OCI-LY7 (cell line): ENCODE measurements at regions not wholly inside any gene's neighbourhood (a gene's known extent, or its start where the extent isn't known, plus 50 kb on each side); places are given as distances from the start of the nearest gene placed in this dataset.

ENCODE experiments used
- BruUV-seq: library from RNA; stranded (reverse); fragments of 400-500 nt; replicated peaks from 2 replicates; lab custom pipeline; 2021; lab: Mats Ljungman, UMichigan
- CTCF ChIA-PET: fragments of 300-600 bp; sonication (Branson Sonifier 250); formaldehyde crosslinking; loops from one replicate; lab custom pipeline; 2022; ENCODE audit warnings: antibody characterized with exemption; ENCODE audit not compliant: unreplicated experiment; lab: Charles Lee
- POLR2A ChIA-PET: fragments of 300-600 bp; sonication (Branson Sonifier 250); formaldehyde crosslinking; loops from one replicate; lab custom pipeline; 2022; ENCODE audit warnings: antibody characterized with exemption; lab: Charles Lee
- DNase-seq: peaks from one replicate; pipeline ENCODE4 v3.0.0-alpha.2; 2015; ENCODE audit warnings: low spot score
- H2AFZ ChIP-seq: fragments of 200-600 bp; sonication (generic), shearing (Covaris generic); 2 replicates; pipeline ENCODE4 v1.6.1; 2014; ENCODE audit warnings: mild to moderate bottlenecking, antibody characterized with exemption, low read length, moderate library complexity
- H3K27ac ChIP-seq: fragments of 200-600 bp; sonication (generic); 2 replicates; pipeline ENCODE4 v1.5.1; 2014; ENCODE audit warnings: mixed run types, low read depth, mild to moderate bottlenecking, moderate library complexity, low read length, inconsistent platforms; ENCODE audit not compliant: poor library complexity, severe bottlenecking
- H3K36me3 ChIP-seq: fragments of 200-600 bp; sonication (generic); 2 replicates; pipeline ENCODE4 v1.6.1; 2014; ENCODE audit warnings: mild to moderate bottlenecking, antibody characterized with exemption, low read length, moderate library complexity, mixed read lengths; ENCODE audit not compliant: insufficient read depth
- H3K4me1 ChIP-seq: fragments of 200-600 bp; sonication (generic); 2 replicates; pipeline ENCODE4 v1.5.1; 2014; ENCODE audit warnings: mild to moderate bottlenecking, low read length; ENCODE audit not compliant: insufficient read depth, poor library complexity, severe bottlenecking
- H3K4me2 ChIP-seq: fragments of 200-600 bp; sonication (generic); 2 replicates; pipeline ENCODE4 v1.6.1; 2014; ENCODE audit warnings: mild to moderate bottlenecking, low read length
- H3K4me3 ChIP-seq: fragments of 200-600 bp; sonication (generic); 2 replicates; pipeline ENCODE4 v1.5.1; 2014; ENCODE audit warnings: mild to moderate bottlenecking, low read depth, low read length; ENCODE audit not compliant: poor library complexity, severe bottlenecking
- H3K79me2 ChIP-seq: fragments of 200-600 bp; sonication (generic); 2 replicates; pipeline ENCODE4 v1.6.1; 2016; ENCODE audit warnings: low read depth, mild to moderate bottlenecking, low read length, moderate library complexity, mixed read lengths; ENCODE audit not compliant: insufficient read depth
- H3K9me2 ChIP-seq: fragments of 200-600 bp; sonication (generic); 2 replicates; pipeline ENCODE4 v1.6.1; 2016; ENCODE audit warnings: mild to moderate bottlenecking, low read length, mixed read lengths; ENCODE audit not compliant: insufficient read depth
- H3K9me3 ChIP-seq: fragments of 200-600 bp; sonication (generic); 2 replicates; pipeline ENCODE4 v1.6.1; 2014; ENCODE audit warnings: mild to moderate bottlenecking, mixed run types, low read length, mixed read lengths
- H4K20me1 ChIP-seq: fragments of 200-600 bp; sonication (generic); 2 replicates; pipeline ENCODE4 v1.6.1; 2014; ENCODE audit warnings: mild to moderate bottlenecking, antibody characterized with exemption, low read length, moderate library complexity, mixed read lengths; ENCODE audit not compliant: insufficient read depth
- CTCF ChIP-seq: fragments of 200-600 bp; sonication (generic); conservative IDR thresholded peaks from 2 replicates; pipeline ENCODE4 v1.5.1; 2014; ENCODE audit warnings: mild to moderate bottlenecking, antibody characterized with exemption, low read length, moderate library complexity, mixed read lengths
- EZH2phosphoT487 ChIP-seq: fragments of 200-600 bp; sonication (generic); IDR thresholded peaks from 2 replicates; pipeline ENCODE4 v1.6.1; 2018; ENCODE audit warnings: low read depth, borderline replicate concordance, mild to moderate bottlenecking, mixed run types, antibody characterized with exemption, low read length, moderate library complexity, mixed read lengths
- intact Hi-C: fragments of 100-400 bp; cut with micrococcal nuclease; formaldehyde crosslinking; loops from one replicate; pipeline ENCODE4 v1.10.0; 2022; ENCODE audit not compliant: unreplicated experiment

- CTCF ChIA-PET = no interaction called here
- Histone ChIP-seq H3K4me3 (no peak overlapping the region), H3K79me2 (no peaks in the 10 kb centered on the region), H3K9me3 (no peaks in the 10 kb centered on the region), H4K20me1 (no peaks in the 10 kb centered on the region), H2AFZ (no peak overlapping the region), H3K27ac (no peak overlapping the region), H3K9me2 (no peaks in the 10 kb centered on the region), H3K4me1 (no peaks in the 10 kb centered on the region), H3K36me3 (no peaks in the 10 kb centered on the region), H3K4me2 (no peak overlapping the region)
- POLR2A ChIA-PET = no interaction called here
- DNase-seq = no peak
- BruUV-seq = no TSS peak
- TF ChIP-seq CTCF (no peak), EZH2phosphoT487 (no peak)
- intact Hi-C loops = no loop called here
These were observed 114.1 kb downstream of the MXRA5 start for GRCh38 chrX:3232262-3232923.

- no TSS peak for BruUV-seq
- TF ChIP-seq CTCF (no peak), EZH2phosphoT487 (no peak)
- Histone ChIP-seq H3K4me3 (no peak overlapping the region), H3K9me3 (no peaks in the 10 kb centered on the region), H3K4me2 (no peak overlapping the region), H2AFZ (no peak overlapping the region), H3K9me2 (no peaks in the 10 kb centered on the region), H3K27ac (no peak overlapping the region), H4K20me1 (no peaks in the 10 kb centered on the region), H3K4me1 (no peaks in the 10 kb centered on the region), H3K79me2 (no peaks in the 10 kb centered on the region), H3K36me3 (no peaks in the 10 kb centered on the region)
- POLR2A ChIA-PET = no interaction called here
- CTCF ChIA-PET = no interaction called here
- intact Hi-C loops = no loop called here
- DNase-seq = no peak
These were observed 114.7 kb downstream of the MXRA5 start for GRCh38 chrX:3231766-3232165.

- Histone ChIP-seq H2AFZ (no peak overlapping the region), H3K4me1 (no peaks in the 10 kb centered on the region), H3K36me3 (no peaks in the 10 kb centered on the region), H3K9me2 (no peaks in the 10 kb centered on the region), H3K4me3 (no peak overlapping the region), H3K27ac (no peak overlapping the region), H3K79me2 (no peaks in the 10 kb centered on the region), H4K20me1 (no peaks in the 10 kb centered on the region), H3K4me2 (no peak overlapping the region), H3K9me3 (no peaks in the 10 kb centered on the region)
- TF ChIP-seq CTCF (no peak), EZH2phosphoT487 (no peak)
- BruUV-seq = no TSS peak
- intact Hi-C loops = no loop called here
- CTCF ChIA-PET = no interaction called here
- POLR2A ChIA-PET = no interaction called here
- no peak for DNase-seq
These were observed 116.0 kb downstream of the MXRA5 start for GRCh38 chrX:3230496-3230895.
